H1 (cell line): ENCODE measurements at regions not wholly inside any gene's neighbourhood (a gene's known extent, or its start where the extent isn't known, plus 50 kb on each side); places are given as distances from the start of the nearest gene placed in this dataset.

Experiments used
- CHD2 ChIP-seq: IDR thresholded peaks from 2 replicates; pipeline ENCODE4 v1.6.1; 2012; ENCODE audit warnings: low read length, improper control_type of control experiment
- PHF8 ChIP-seq: fragments of 200-600 bp; sonication (generic); conservative IDR thresholded peaks from 2 replicates; pipeline ENCODE4 v1.7.1; 2012; ENCODE audit warnings: low read depth, mild to moderate bottlenecking, inconsistent platforms, low read length, moderate library complexity

DNA sequence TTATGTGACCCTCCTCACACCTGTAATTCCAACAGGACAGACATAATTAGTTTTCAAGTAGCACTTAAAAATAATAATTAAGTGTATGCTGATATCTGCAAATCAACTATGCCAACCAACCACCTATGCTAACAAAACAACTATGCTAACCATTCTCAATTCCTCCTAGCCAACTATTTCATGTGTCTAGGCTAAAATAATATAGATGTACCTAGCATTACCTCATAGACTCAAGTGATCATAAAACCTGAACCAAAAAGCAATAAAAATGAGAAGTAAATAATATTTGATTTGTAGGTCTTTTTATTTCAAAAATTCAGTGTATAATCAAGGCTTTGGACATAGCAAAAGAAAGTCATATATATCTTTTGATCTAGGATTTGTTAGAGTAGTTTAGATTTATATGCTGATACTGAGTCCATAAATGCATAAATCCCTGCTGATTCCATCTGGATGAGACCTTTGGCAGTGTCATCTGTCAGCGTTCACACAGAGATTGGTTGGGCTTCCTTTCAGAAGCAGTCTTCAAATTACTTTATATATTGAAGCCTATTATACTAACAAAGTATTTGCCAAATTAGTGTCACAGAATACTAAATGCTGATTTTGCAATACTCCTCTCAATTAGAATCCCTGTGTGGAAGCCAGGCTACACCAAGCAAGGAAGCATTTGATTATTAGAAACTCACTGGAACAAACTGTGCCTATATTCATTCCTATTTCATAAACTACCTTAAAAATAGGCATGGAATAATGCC, 101.4 kb upstream of the PPM1H start (continued):
- TF ChIP-seq CHD2 (no peak), PHF8 (no peak)
